ENCODE measurements at regions not wholly inside any gene's neighbourhood (a gene's known extent, or its start where the extent isn't known, plus 50 kb on each side); places are given as distances from the start of the nearest gene placed in this dataset.

GRCh38 chr6:122066200-122066599 is 333.3 kb upstream of the HSF2 start:
- TF ChIP-seq CTCF (IDR thresholded peaks at IDR 0.05) (no peak), POLR2A (IDR thresholded peaks at IDR 0.05) (no peak), EP300 (IDR thresholded peaks at IDR 0.05) (no peak)

Measured in tibial nerve (tissue), 4 donors.